Stomach smooth muscle (tissue), 2 donors: ENCODE measurements at regions not wholly inside any gene's neighbourhood (a gene's known extent, or its start where the extent isn't known, plus 50 kb on each side); places are given as distances from the start of the nearest gene placed in this dataset.

Source experiments
- H3K27ac ChIP-seq: one replicate; pipeline ENCODE4 v1.7.0; 2013; ENCODE audit warnings: mild to moderate bottlenecking, low read length, inconsistent platforms
- H3K27me3 ChIP-seq, 2 donors: one replicate each; pipeline ENCODE4 v1.7.0; 2013; ENCODE audit warnings: low read length in 2 of 2; ENCODE audit not compliant: insufficient read depth in 2 of 2, control insufficient read depth in 1 of 2
- H3K36me3 ChIP-seq, 2 donors: one replicate each; pipeline ENCODE4 v1.7.0; 2013; ENCODE audit warnings: low read length in 2 of 2; ENCODE audit not compliant: control insufficient read depth in 2 of 2, insufficient read depth in 2 of 2
- H3K4me1 ChIP-seq: one replicate; pipeline ENCODE4 v1.7.0; 2013; ENCODE audit warnings: low read length; ENCODE audit not compliant: control insufficient read depth, insufficient read depth
- H3K4me3 ChIP-seq, 2 donors: one replicate each; pipeline ENCODE4 v1.7.0; 2013; ENCODE audit warnings: low read length in 2 of 2
- H3K9ac ChIP-seq, 2 donors: one replicate each; pipeline ENCODE4 v1.7.0; 2013; ENCODE audit warnings: low read length in 2 of 2, mild to moderate bottlenecking in 1 of 2
- H3K9me3 ChIP-seq, 2 donors: one replicate each; pipeline ENCODE4 v1.7.0; 2013; ENCODE audit warnings: low read length in 2 of 2; ENCODE audit not compliant: control insufficient read depth in 2 of 2
- donor health status: healthy.
- donor health status: Pancreatic carcinoma.

GRCh38 chr20:11686820-11687543, 230.7 kb upstream of the BTBD3 start:
- Histone ChIP-seq H3K27ac (no peak overlapping the region), H3K4me1 (peaks cover 8% of the 10 kb centered on the region), H3K4me3 (peak overlapping the region; percentile 59 to 74), H3K9ac (peak overlapping the region; percentile 31 to 52), H3K27me3 (no peaks in the 10 kb centered on the region), H3K36me3 (no peaks in the 10 kb centered on the region), H3K9me3 (peaks cover 0 to 2% of the 10 kb centered on the region in 2 donors)

- H3K36me3 ChIP-seq = no peaks in the 10 kb centered on the region
- H3K9ac ChIP-seq = no peak overlapping the region
- H3K27ac ChIP-seq = no peak overlapping the region
- peaks cover 8% of the 10 kb centered on the region for H3K4me1 ChIP-seq
- H3K27me3 ChIP-seq = no peaks in the 10 kb centered on the region
- peaks cover 0 to 2% of the 10 kb centered on the region in 2 donors for H3K9me3 ChIP-seq
- H3K4me3 ChIP-seq = peak overlapping the region; percentile 59 to 74
Measured at GRCh38 chr20:11687546-11688292, 230.0 kb upstream of the BTBD3 start.

- Histone ChIP-seq H3K27ac (no peak overlapping the region), H3K9ac (no peak overlapping the region), H3K36me3 (no peaks in the 10 kb centered on the region)
Measured at GRCh38 chr20:11689262-11689661, 228.4 kb upstream of the BTBD3 start.

GRCh38 chr20:11691766-11692165, 225.9 kb upstream of the BTBD3 start:
- H3K9ac ChIP-seq = no peak overlapping the region
- H3K36me3 ChIP-seq = no peaks in the 10 kb centered on the region
- peaks cover 0 to 2% of the 10 kb centered on the region in 2 donors for H3K9me3 ChIP-seq
- no peaks in the 10 kb centered on the region for H3K27me3 ChIP-seq
- H3K27ac ChIP-seq = no peak overlapping the region
- peaks cover 4% of the 10 kb centered on the region for H3K4me1 ChIP-seq
- H3K4me3 ChIP-seq = no peak overlapping the region

More at GRCh38 chr20:11689262-11689661, 228.4 kb upstream of the BTBD3 start:
- peaks cover 0 to 2% of the 10 kb centered on the region in 2 donors for H3K9me3 ChIP-seq
- no peaks in the 10 kb centered on the region for H3K27me3 ChIP-seq
- H3K4me1 ChIP-seq = peaks cover 8% of the 10 kb centered on the region
- H3K4me3 ChIP-seq = no peak overlapping the region

DNA sequence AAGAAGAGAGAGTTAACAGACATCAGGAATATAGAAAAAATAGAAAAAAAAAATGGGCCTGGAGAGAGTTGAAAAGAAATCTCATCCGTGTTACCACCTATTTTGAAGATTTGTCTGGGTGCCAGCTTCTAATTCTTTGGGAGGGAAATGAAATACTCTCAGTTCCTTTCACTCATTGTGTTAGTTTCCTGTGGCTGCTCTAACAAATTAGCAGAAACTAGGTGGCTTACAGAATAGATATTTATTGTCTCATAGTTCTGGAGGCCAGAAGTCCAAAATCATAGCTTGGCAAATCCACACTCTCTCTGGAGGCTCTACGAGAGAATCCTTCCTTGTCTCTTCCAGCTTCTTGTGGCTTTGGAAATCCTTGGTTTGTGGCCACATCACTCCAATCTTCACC, 225.1 kb upstream of the BTBD3 start:
- no peak overlapping the region for H3K27ac ChIP-seq
- no peak overlapping the region for H3K9ac ChIP-seq
- H3K27me3 ChIP-seq = no peaks in the 10 kb centered on the region
- H3K9me3 ChIP-seq = peaks cover 0 to 5% of the 10 kb centered on the region in 2 donors
- no peaks in the 10 kb centered on the region for H3K4me1 ChIP-seq
- H3K36me3 ChIP-seq = no peaks in the 10 kb centered on the region
- H3K4me3 ChIP-seq = no peak overlapping the region

- no peaks in the 10 kb centered on the region for H3K36me3 ChIP-seq
- no peak overlapping the region for H3K9ac ChIP-seq
- H3K4me3 ChIP-seq = no peak overlapping the region
- H3K27me3 ChIP-seq = no peaks in the 10 kb centered on the region
- no peaks in the 10 kb centered on the region for H3K4me1 ChIP-seq
- H3K27ac ChIP-seq = no peak overlapping the region
- peaks cover 0 to 5% of the 10 kb centered on the region in 2 donors for H3K9me3 ChIP-seq
Measured at GRCh38 chr20:11694467-11694866, 223.2 kb upstream of the BTBD3 start.

GRCh38 chr20:11697055-11697454, 220.6 kb upstream of the BTBD3 start:
- Histone ChIP-seq H3K9me3 (peaks cover 0 to 3% of the 10 kb centered on the region in 2 donors), H3K27ac (no peak overlapping the region), H3K4me1 (no peaks in the 10 kb centered on the region), H3K4me3 (no peak overlapping the region), H3K27me3 (no peaks in the 10 kb centered on the region), H3K9ac (no peak overlapping the region), H3K36me3 (no peaks in the 10 kb centered on the region)

DNA sequence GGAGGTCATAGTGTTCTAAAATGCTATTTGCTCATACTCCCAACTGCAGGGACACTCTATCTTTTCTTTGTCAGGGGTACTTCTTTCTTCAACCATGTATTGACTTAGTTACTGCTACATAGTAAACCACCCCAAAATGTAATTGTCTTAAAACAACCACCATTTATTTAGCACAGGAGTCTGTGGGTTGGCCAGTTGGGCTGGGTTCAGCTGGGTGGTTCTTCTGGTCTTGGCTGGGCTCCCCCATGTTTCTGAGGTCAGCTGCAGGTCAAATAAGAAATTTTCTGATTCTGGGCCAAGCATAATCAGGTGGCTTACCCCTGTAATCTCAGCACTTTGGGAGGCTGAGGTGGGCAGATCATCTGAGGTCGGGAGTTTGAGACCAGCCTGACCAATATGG, 220.0 kb upstream of the BTBD3 start:
- Histone ChIP-seq H3K9ac (no peak overlapping the region), H3K27me3 (no peaks in the 10 kb centered on the region), H3K36me3 (no peaks in the 10 kb centered on the region), H3K4me3 (no peak overlapping the region), H3K27ac (no peak overlapping the region), H3K9me3 (peaks cover 0 to 3% of the 10 kb centered on the region in 2 donors), H3K4me1 (no peaks in the 10 kb centered on the region)

GRCh38 chr20:11698124-11698523, 219.6 kb upstream of the BTBD3 start:
- no peak overlapping the region for H3K27ac ChIP-seq
- H3K27me3 ChIP-seq = no peaks in the 10 kb centered on the region
- H3K9ac ChIP-seq = no peak overlapping the region
- no peaks in the 10 kb centered on the region for H3K36me3 ChIP-seq
- H3K9me3 ChIP-seq = peaks cover 0 to 3% of the 10 kb centered on the region in 2 donors
- no peaks in the 10 kb centered on the region for H3K4me1 ChIP-seq
- H3K4me3 ChIP-seq = no peak overlapping the region

- H3K27ac ChIP-seq = no peak overlapping the region
- no peak overlapping the region for H3K4me3 ChIP-seq
- no peaks in the 10 kb centered on the region for H3K27me3 ChIP-seq
- H3K9me3 ChIP-seq = peaks cover 0 to 3% of the 10 kb centered on the region in 2 donors
- no peaks in the 10 kb centered on the region for H3K4me1 ChIP-seq
- H3K9ac ChIP-seq = no peak overlapping the region
- no peaks in the 10 kb centered on the region for H3K36me3 ChIP-seq
Measured at GRCh38 chr20:11700831-11701230, 216.9 kb upstream of the BTBD3 start.
